Keratinocyte (primary cell): ENCODE measurements at regions not wholly inside any gene's neighbourhood (a gene's known extent, or its start where the extent isn't known, plus 50 kb on each side); places are given as distances from the start of the nearest gene placed in this dataset.

Experiments
- DNase-seq: peaks from one replicate; pipeline ENCODE4 v3.0.0-alpha.2; 2011; ENCODE audit warnings: low read depth, missing footprints, low spot score
- FAIRE-seq: peaks from 2 replicates; lab custom pipeline; 2011; peaks lifted over from hg19 to GRCh38; lab: Jason Lieb, UNC
- H2AFZ ChIP-seq: 2 replicates; pipeline ENCODE4 v1.6.0; 2012; ENCODE audit warnings: low read length, control low read depth, inconsistent platforms; ENCODE audit not compliant: control insufficient read depth
- H3K27ac ChIP-seq: 2 replicates; pipeline ENCODE4 v1.5.1; 2011; ENCODE audit warnings: low read length; ENCODE audit not compliant: control insufficient read depth, insufficient read depth
- H3K27me3 ChIP-seq: 3 replicates; pipeline ENCODE4 v1.6.0; 2011; ENCODE audit warnings: low read length; ENCODE audit not compliant: control insufficient read depth, insufficient read depth; ENCODE audit errors: extremely low read depth
- H3K36me3 ChIP-seq, 2 experiments: 2 replicates in 1 of 2; 3 replicates in 1 of 2; pipeline ENCODE4 v1.5.1; 2011; ENCODE audit warnings: low read length in 2 of 2, mild to moderate bottlenecking in 1 of 2; ENCODE audit not compliant: control insufficient read depth in 2 of 2, insufficient read depth in 2 of 2; ENCODE audit errors: extremely low read depth in 1 of 2
- H3K4me1 ChIP-seq: 3 replicates; pipeline ENCODE4 v1.5.1; 2011; ENCODE audit warnings: low read length; ENCODE audit not compliant: control insufficient read depth, insufficient read depth; ENCODE audit errors: extremely low read depth
- H3K4me2 ChIP-seq: 3 replicates; pipeline ENCODE4 v1.6.0; 2011; ENCODE audit warnings: low read depth, low read length; ENCODE audit not compliant: control insufficient read depth, insufficient read depth; ENCODE audit errors: extremely low read depth
- H3K4me3 ChIP-seq, 3 experiments: fragments of 200-600 bp in 1 of 3; sonication (generic) in 1 of 3; 2 replicates in 2 of 3; 3 replicates in 1 of 3; pipeline ENCODE4 v1.5.1; 2011 to 2016; ENCODE audit warnings: low read length in 3 of 3, mild to moderate bottlenecking in 3 of 3, control low read depth in 2 of 3, inconsistent platforms in 1 of 3, low read depth in 1 of 3, mixed read lengths in 1 of 3, mixed run types in 1 of 3, moderate library complexity in 1 of 3; ENCODE audit not compliant: control insufficient read depth in 2 of 3, insufficient read depth in 2 of 3; ENCODE audit errors: extremely low read depth in 1 of 3
- H3K79me2 ChIP-seq: 2 replicates; pipeline ENCODE4 v1.6.0; 2012; ENCODE audit warnings: low read length; ENCODE audit not compliant: control insufficient read depth, insufficient read depth
- H3K9ac ChIP-seq: 3 replicates; pipeline ENCODE4 v1.6.0; 2011; ENCODE audit warnings: low read length; ENCODE audit not compliant: control insufficient read depth, insufficient read depth; ENCODE audit errors: extremely low read depth
- H3K9me1 ChIP-seq: 3 replicates; pipeline ENCODE4 v1.6.0; 2011; ENCODE audit warnings: low read length; ENCODE audit not compliant: control insufficient read depth, insufficient read depth; ENCODE audit errors: extremely low read depth
- H3K9me3 ChIP-seq: 2 replicates; pipeline ENCODE4 v1.5.1; 2012; ENCODE audit warnings: low read depth, low read length; ENCODE audit not compliant: control insufficient read depth
- H4K20me1 ChIP-seq: 3 replicates; pipeline ENCODE4 v1.6.0; 2011; ENCODE audit warnings: low read length; ENCODE audit not compliant: control insufficient read depth, insufficient read depth; ENCODE audit errors: extremely low read depth
- CTCF ChIP-seq, 3 experiments: IDR thresholded peaks in 1 of 3; conservative IDR thresholded peaks in 1 of 3; optimal IDR thresholded peaks in 1 of 3; 2 replicates in 2 of 3; 3 replicates in 1 of 3; pipeline versions ENCODE3 to v1.5.1; 2011; ENCODE audit warnings: low read length in 3 of 3, mild to moderate bottlenecking in 3 of 3, moderate library complexity in 2 of 3, control low read depth in 1 of 3, inconsistent platforms in 1 of 3; ENCODE audit not compliant: insufficient read depth in 2 of 3; ENCODE audit errors: extremely low read depth in 1 of 3
- EZH2 ChIP-seq: IDR thresholded peaks from one replicate; pipeline ENCODE4 v1.6.1; 2012; ENCODE audit warnings: inconsistent platforms, mild to moderate bottlenecking, low read length, moderate library complexity
- dilution Hi-C: fragments of 300-500 bp; cut with MboI; formaldehyde crosslinking; loops from one replicate; pipeline ENCODE4 v1.7.0; 2020; ENCODE audit warnings: low sequenced_read_pairs; ENCODE audit not compliant: extremely low pct_ligation_motif_present

GRCh38 chr6:134527108-134527787, 209.3 kb upstream of the SGK1 start:
- Histone ChIP-seq H3K27ac (no peak overlapping the region), H3K79me2 (no peaks in the 10 kb centered on the region), H2AFZ (no peak overlapping the region), H3K27me3 (no peaks in the 10 kb centered on the region), H4K20me1 (no peaks in the 10 kb centered on the region), H3K9ac (no peak overlapping the region), H3K4me3 (no peak overlapping the region), H3K9me3 (no peaks in the 10 kb centered on the region), H3K4me1 (peaks cover 3% of the 10 kb centered on the region), H3K36me3 (no peaks in the 10 kb centered on the region), H3K4me2 (no peak overlapping the region), H3K9me1 (no peaks in the 10 kb centered on the region)
- TF ChIP-seq EZH2, result no peak
- TF ChIP-seq CTCF (optimal IDR thresholded peaks at IDR 0.05 in 1 of 3, IDR thresholded peaks at IDR 0.05 in 1 of 3, conservative IDR thresholded peaks at IDR 0.05 in 1 of 3; ENCODE audit: extremely low read depth in 1 of 3, insufficient read depth in 2 of 3, low read length in 3 of 3), result no peak
- dilution Hi-C loops, result no loop called here
- DNase-seq (no peak), FAIRE-seq (peak; percentile 13)

- Histone ChIP-seq H3K27me3 (no peaks in the 10 kb centered on the region), H3K4me1 (peaks cover 3% of the 10 kb centered on the region), H3K36me3 (no peaks in the 10 kb centered on the region), H3K27ac (no peak overlapping the region), H2AFZ (no peak overlapping the region), H3K79me2 (no peaks in the 10 kb centered on the region), H3K9me1 (no peaks in the 10 kb centered on the region), H3K4me3 (no peak overlapping the region), H3K9ac (no peak overlapping the region), H3K4me2 (no peak overlapping the region), H4K20me1 (no peaks in the 10 kb centered on the region), H3K9me3 (no peaks in the 10 kb centered on the region)
- FAIRE-seq, result no peak
- dilution Hi-C loops, result no loop called here
- TF ChIP-seq CTCF (optimal IDR thresholded peaks at IDR 0.05 in 1 of 3, IDR thresholded peaks at IDR 0.05 in 1 of 3, conservative IDR thresholded peaks at IDR 0.05 in 1 of 3; ENCODE audit: extremely low read depth in 1 of 3, insufficient read depth in 2 of 3, low read length in 3 of 3) (no peak), EZH2 (no peak)
- no peak for DNase-seq
Measured at GRCh38 chr6:134525190-134525868, 207.4 kb upstream of the SGK1 start.
